Mammary epithelial cell (primary cell): ENCODE measurements at regions not wholly inside any gene's neighbourhood (a gene's known extent, or its start where the extent isn't known, plus 50 kb on each side); places are given as distances from the start of the nearest gene placed in this dataset.
"Not testable (repeated sequence)": the region's sequence is repeated elsewhere in the genome, so short reads cannot be mapped to it uniquely, and the experiment has no call there.

Experiments
- CTCF ChIP-seq, 2 donors: IDR thresholded peaks in 1 of 2; conservative IDR thresholded peaks in 1 of 2; 2 replicates each; pipeline ENCODE4 v1.5.1; 2011 to 2012; ENCODE audit warnings: inconsistent platforms in 2 of 2, low read length in 2 of 2, mild to moderate bottlenecking in 2 of 2, control low read depth in 1 of 2, low read depth in 1 of 2; ENCODE audit not compliant: insufficient read depth in 1 of 2; ENCODE audit errors: extremely low read depth in 1 of 2
- EZH2 ChIP-seq: IDR thresholded peaks from 2 replicates; pipeline ENCODE4 v1.6.1; 2012; ENCODE audit warnings: low read length, inconsistent platforms, borderline replicate concordance

GRCh38 chr16:29351970-29352616 is 54.4 kb downstream of the NPIPB11 start:
- TF ChIP-seq CTCF (conservative IDR thresholded peaks at IDR 0.05 in 1 of 2, IDR thresholded peaks at IDR 0.05 in 1 of 2; ENCODE audit: extremely low read depth in 1 of 2, insufficient read depth in 1 of 2, low read depth in 1 of 2, low read length in 2 of 2); EZH2: not testable (repeated sequence)
